Immature natural killer cell (primary cell): ENCODE measurements at regions not wholly inside any gene's neighbourhood (a gene's known extent, or its start where the extent isn't known, plus 50 kb on each side); places are given as distances from the start of the nearest gene placed in this dataset.
"Not testable (repeated sequence)": the region's sequence is repeated elsewhere in the genome, so short reads cannot be mapped to it uniquely, and the experiment has no call there.

Experiments
- DNase-seq, 3 donors: peaks; one replicate each; pipeline ENCODE4 v3.0.0; 2022; ENCODE audit warnings: mixed read lengths in 1 of 3
- H3K27ac Mint-ChIP-seq, 6 donors: one replicate each; pipeline ENCODE4 v1.8.0; 2020; ENCODE audit warnings: mixed read lengths in 6 of 6, mild to moderate bottlenecking in 5 of 6, inconsistent platforms in 4 of 6, moderate library complexity in 3 of 6
- H3K27me3 Mint-ChIP-seq, 3 donors: one replicate each; pipeline ENCODE4 v1.8.0; 2020 to 2021; ENCODE audit warnings: low read depth in 3 of 3, mild to moderate bottlenecking in 3 of 3, mixed read lengths in 3 of 3, moderate library complexity in 3 of 3, inconsistent platforms in 1 of 3
- H3K36me3 Mint-ChIP-seq, 3 donors: one replicate each; pipeline ENCODE4 v1.8.0; 2020; ENCODE audit warnings: mixed read lengths in 3 of 3, inconsistent platforms in 2 of 3, mild to moderate bottlenecking in 2 of 3
- H3K4me1 Mint-ChIP-seq, 2 donors: one replicate each; pipeline ENCODE4 v1.8.0; 2020; ENCODE audit warnings: inconsistent platforms in 2 of 2, mild to moderate bottlenecking in 2 of 2, mixed read lengths in 2 of 2, moderate library complexity in 1 of 2
- H3K4me3 Mint-ChIP-seq, 5 donors: one replicate each; pipeline ENCODE4 v1.8.0; 2020; ENCODE audit warnings: mild to moderate bottlenecking in 5 of 5, mixed read lengths in 5 of 5, inconsistent platforms in 3 of 5, moderate library complexity in 3 of 5
- H3K9me3 Mint-ChIP-seq, 6 donors: one replicate each; pipeline ENCODE4 v1.8.0; 2020; ENCODE audit warnings: mild to moderate bottlenecking in 6 of 6, mixed read lengths in 6 of 6, inconsistent platforms in 4 of 6, moderate library complexity in 3 of 6

DNA sequence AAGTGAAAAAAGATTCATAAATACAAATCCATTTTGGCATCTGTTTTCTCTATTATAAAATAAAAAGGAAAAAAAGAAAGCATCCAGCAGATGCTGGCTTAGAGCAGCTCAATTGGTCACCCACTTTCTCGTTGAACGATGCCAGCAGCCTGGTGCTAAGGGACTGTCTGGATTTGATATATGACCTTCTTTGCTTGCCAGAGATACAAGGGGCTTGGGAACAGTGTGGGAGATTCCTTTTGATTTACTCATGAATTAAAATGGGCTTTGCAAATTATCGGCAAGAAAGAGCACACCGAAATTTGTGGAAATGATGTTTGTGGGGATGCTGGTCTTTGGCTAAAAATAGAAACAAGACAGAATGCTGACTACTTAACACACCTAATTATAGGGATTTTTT, 210.3 kb upstream of the STT3B start:
- H3K4me1 Mint-ChIP-seq: no peaks in the 10 kb centered on the region
- no peak overlapping the region for H3K27ac Mint-ChIP-seq
- H3K4me3 Mint-ChIP-seq: no peak overlapping the region
- H3K36me3 Mint-ChIP-seq: no peaks in the 10 kb centered on the region
- no peak for DNase-seq
- H3K27me3 Mint-ChIP-seq: peaks cover 0 to 5% (median 3%) of the 10 kb centered on the region in 3 donors
- H3K9me3 Mint-ChIP-seq: no peaks in the 10 kb centered on the region

- not testable (repeated sequence) for DNase-seq, H3K9me3 Mint-ChIP-seq
Measured at GRCh38 chr3:31327826-31328357, 204.8 kb upstream of the STT3B start.

GRCh38 chr3:31331278-31331677, 201.4 kb upstream of the STT3B start:
- DNase-seq: no peak
- Mint-ChIP-seq H3K9me3 (peaks cover 0 to 6% (median 0%) of the 10 kb centered on the region in 6 donors), H3K27ac (no peak overlapping the region), H3K4me3 (no peak overlapping the region), H3K4me1 (no peaks in the 10 kb centered on the region), H3K36me3 (no peaks in the 10 kb centered on the region), H3K27me3 (peaks cover 0 to 5% (median 0%) of the 10 kb centered on the region in 3 donors)

More at GRCh38 chr3:31327826-31328357, 204.8 kb upstream of the STT3B start:
- H3K4me1 Mint-ChIP-seq, H3K27me3 Mint-ChIP-seq, H3K4me3 Mint-ChIP-seq, H3K36me3 Mint-ChIP-seq: not testable (repeated sequence)
- H3K27ac Mint-ChIP-seq: peak overlapping the region in 1 of 6 donors; percentile 2

- Mint-ChIP-seq H3K27me3 (peaks cover 2 to 3% (median 2%) of the 10 kb centered on the region in 3 donors), H3K36me3 (no peaks in the 10 kb centered on the region), H3K4me1 (no peaks in the 10 kb centered on the region), H3K4me3 (no peak overlapping the region), H3K9me3 (peaks cover 0 to 2% (median 0%) of the 10 kb centered on the region in 6 donors), H3K27ac (no peak overlapping the region)
- DNase-seq: no peak
Measured at GRCh38 chr3:31341130-31341529, 191.6 kb upstream of the STT3B start.

GRCh38 chr3:31343075-31343474, 189.7 kb upstream of the STT3B start:
- Mint-ChIP-seq H3K4me1 (no peaks in the 10 kb centered on the region), H3K36me3 (no peaks in the 10 kb centered on the region), H3K27me3 (peaks cover 2 to 3% (median 2%) of the 10 kb centered on the region in 3 donors), H3K9me3 (peaks cover 0 to 2% (median 0%) of the 10 kb centered on the region in 6 donors), H3K27ac (no peak overlapping the region), H3K4me3 (no peak overlapping the region)
- DNase-seq: no peak

DNA sequence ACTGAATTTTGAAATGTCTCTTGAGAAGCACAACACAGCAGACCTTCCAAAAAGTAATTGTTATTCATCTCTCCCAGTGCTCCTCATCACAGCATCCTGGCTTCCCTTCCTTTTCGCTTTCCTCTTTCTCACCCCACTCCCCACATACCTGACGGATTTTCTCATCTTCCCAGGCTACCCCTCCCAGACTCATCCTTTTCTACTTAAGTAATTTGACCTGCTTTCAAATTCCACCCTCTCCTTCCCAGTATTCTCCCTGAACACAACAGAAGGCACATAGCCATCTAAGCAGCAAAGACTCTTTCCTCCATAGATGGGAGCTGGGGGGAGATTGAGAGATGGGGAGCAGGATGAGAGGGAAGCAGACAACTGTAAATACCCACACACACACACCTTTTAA, 187.1 kb upstream of the STT3B start:
- Mint-ChIP-seq H3K27ac (no peak overlapping the region), H3K4me1 (no peaks in the 10 kb centered on the region)

GRCh38 chr3:31346542-31346979, 186.2 kb upstream of the STT3B start:
- H3K36me3 Mint-ChIP-seq: no peaks in the 10 kb centered on the region
- H3K27me3 Mint-ChIP-seq: peaks cover 2 to 7% (median 3%) of the 10 kb centered on the region in 3 donors
- H3K4me1 Mint-ChIP-seq: no peaks in the 10 kb centered on the region
- peaks cover 0 to 2% (median 0%) of the 10 kb centered on the region in 6 donors for H3K9me3 Mint-ChIP-seq
- DNase-seq: no peak
- H3K27ac Mint-ChIP-seq: no peak overlapping the region
- no peak overlapping the region for H3K4me3 Mint-ChIP-seq

More for the DNA sequence above, 187.1 kb upstream of the STT3B start:
- H3K36me3 Mint-ChIP-seq: no peaks in the 10 kb centered on the region
- peaks cover 0 to 2% (median 0%) of the 10 kb centered on the region in 6 donors for H3K9me3 Mint-ChIP-seq
- H3K4me3 Mint-ChIP-seq: no peak overlapping the region
- H3K27me3 Mint-ChIP-seq: peaks cover 2 to 3% (median 2%) of the 10 kb centered on the region in 3 donors
- no peak for DNase-seq

GRCh38 chr3:31349001-31349748, 183.6 kb upstream of the STT3B start:
- no peak overlapping the region for H3K27ac Mint-ChIP-seq
- H3K4me3 Mint-ChIP-seq: no peak overlapping the region
- H3K27me3 Mint-ChIP-seq: peaks cover 0 to 9% (median 0%) of the 10 kb centered on the region in 3 donors
- H3K36me3 Mint-ChIP-seq: no peaks in the 10 kb centered on the region
- no peak for DNase-seq
- no peaks in the 10 kb centered on the region for H3K4me1 Mint-ChIP-seq
- no peaks in the 10 kb centered on the region for H3K9me3 Mint-ChIP-seq

GRCh38 chr3:31350307-31350706, 182.4 kb upstream of the STT3B start:
- H3K4me1 Mint-ChIP-seq: no peaks in the 10 kb centered on the region

GRCh38 chr3:31352331-31352730, 180.4 kb upstream of the STT3B start:
- no peak overlapping the region for H3K27ac Mint-ChIP-seq
- no peaks in the 10 kb centered on the region for H3K4me1 Mint-ChIP-seq
- no peak for DNase-seq
- H3K27me3 Mint-ChIP-seq: peaks cover 0 to 8% (median 0%) of the 10 kb centered on the region in 3 donors
- H3K36me3 Mint-ChIP-seq: no peaks in the 10 kb centered on the region
- H3K9me3 Mint-ChIP-seq: no peaks in the 10 kb centered on the region
- no peak overlapping the region for H3K4me3 Mint-ChIP-seq

More at GRCh38 chr3:31350307-31350706, 182.4 kb upstream of the STT3B start:
- Mint-ChIP-seq H3K9me3 (no peaks in the 10 kb centered on the region), H3K4me3 (no peak overlapping the region), H3K36me3 (no peaks in the 10 kb centered on the region), H3K27me3 (peaks cover 0 to 8% (median 0%) of the 10 kb centered on the region in 3 donors), H3K27ac (no peak overlapping the region)
- no peak for DNase-seq

DNA sequence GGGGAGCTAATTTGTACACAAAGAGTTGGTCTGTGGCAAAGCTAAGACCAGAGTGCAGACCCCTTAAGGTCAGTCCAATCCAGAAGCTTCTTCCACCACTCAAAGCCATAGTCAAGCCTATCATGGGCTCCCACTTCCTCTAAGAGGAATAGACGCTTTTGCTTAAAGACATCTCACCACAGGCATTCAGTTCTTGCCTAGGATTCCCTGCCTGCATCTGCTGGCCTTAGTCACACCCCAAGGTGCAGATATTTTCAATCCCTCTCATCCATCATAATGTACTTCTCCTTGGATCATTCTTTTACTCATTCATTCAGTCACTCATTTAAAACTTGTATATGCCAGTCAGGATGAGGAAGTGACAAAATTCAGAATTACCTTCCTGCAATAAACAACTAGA, 179.6 kb upstream of the STT3B start:
- DNase-seq: no peak
- Mint-ChIP-seq H3K36me3 (no peaks in the 10 kb centered on the region), H3K9me3 (no peaks in the 10 kb centered on the region), H3K4me1 (no peaks in the 10 kb centered on the region), H3K27ac (no peak overlapping the region), H3K4me3 (no peak overlapping the region), H3K27me3 (peaks cover 0 to 8% (median 0%) of the 10 kb centered on the region in 3 donors)

DNA sequence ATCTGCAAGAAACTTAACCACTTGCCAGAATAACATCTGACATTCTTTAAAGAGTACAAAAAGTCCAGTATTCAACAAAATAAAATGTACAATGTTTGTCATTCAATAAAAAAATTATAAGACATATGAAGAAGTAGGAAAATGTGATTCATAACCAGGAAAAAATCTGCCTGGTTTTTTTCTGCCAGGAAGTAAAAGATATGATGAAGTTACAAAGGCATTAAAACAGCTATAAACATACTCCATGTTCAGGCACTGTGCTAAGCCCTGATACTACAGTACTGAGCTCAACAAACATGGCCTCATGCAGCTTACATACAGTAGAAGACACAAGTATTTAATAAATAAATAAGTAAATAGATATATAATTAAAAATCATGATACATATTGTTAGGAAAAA, 178.4 kb upstream of the STT3B start:
- no peak overlapping the region for H3K4me3 Mint-ChIP-seq
- H3K27me3 Mint-ChIP-seq: peaks cover 0 to 8% (median 0%) of the 10 kb centered on the region in 3 donors
- no peaks in the 10 kb centered on the region for H3K9me3 Mint-ChIP-seq
- no peak overlapping the region for H3K27ac Mint-ChIP-seq
- no peak for DNase-seq
- H3K4me1 Mint-ChIP-seq: no peaks in the 10 kb centered on the region
- H3K36me3 Mint-ChIP-seq: no peaks in the 10 kb centered on the region

- Mint-ChIP-seq H3K4me1 (no peaks in the 10 kb centered on the region), H3K27ac (no peak overlapping the region), H3K27me3 (peaks cover 0 to 8% (median 0%) of the 10 kb centered on the region in 3 donors), H3K9me3 (no peaks in the 10 kb centered on the region), H3K36me3 (no peaks in the 10 kb centered on the region), H3K4me3 (no peak overlapping the region)
- no peak for DNase-seq
Measured at GRCh38 chr3:31355807-31356206, 176.9 kb upstream of the STT3B start.

DNA sequence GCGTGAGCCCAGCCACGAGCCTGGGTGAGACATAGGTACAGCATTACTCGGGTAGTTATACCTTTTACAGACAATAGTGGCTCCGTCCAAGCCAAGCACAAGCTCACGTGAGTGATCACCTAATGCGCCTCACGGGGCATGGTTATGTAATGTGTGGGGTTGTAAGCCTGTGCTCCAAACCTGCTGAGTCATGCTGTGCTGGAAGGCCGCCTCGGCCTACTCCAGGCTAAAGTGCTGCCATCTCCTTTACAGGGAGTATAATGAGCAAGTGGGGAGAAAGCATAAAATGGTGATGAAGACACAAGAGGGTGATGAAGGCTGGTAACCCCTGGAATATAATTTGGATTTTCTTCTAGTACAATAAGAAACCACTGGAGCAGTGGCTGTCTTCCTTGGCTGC, 175.8 kb upstream of the STT3B start:
- Mint-ChIP-seq H3K27ac (no peak overlapping the region), H3K4me1 (no peaks in the 10 kb centered on the region), H3K36me3 (no peaks in the 10 kb centered on the region), H3K4me3 (no peak overlapping the region), H3K27me3 (peaks cover 0 to under 1% (median 0%) of the 10 kb centered on the region in 3 donors), H3K9me3 (no peaks in the 10 kb centered on the region)
- DNase-seq: no peak
